Hindlimb muscle (tissue), 1 donor: ENCODE measurements at regions not wholly inside any gene's neighbourhood (a gene's known extent, or its start where the extent isn't known, plus 50 kb on each side); places are given as distances from the start of the nearest gene placed in this dataset.
A peak's percentile ranks its signal among the peaks of the same experiment; 100 is the strongest.
"Not testable (repeated sequence)": the region's sequence is repeated elsewhere in the genome, so short reads cannot be mapped to it uniquely, and the experiment has no call there.

Experiments used
- DNase-seq: peaks from one replicate; pipeline ENCODE4 v3.0.0-alpha.2; 2013

DNA sequence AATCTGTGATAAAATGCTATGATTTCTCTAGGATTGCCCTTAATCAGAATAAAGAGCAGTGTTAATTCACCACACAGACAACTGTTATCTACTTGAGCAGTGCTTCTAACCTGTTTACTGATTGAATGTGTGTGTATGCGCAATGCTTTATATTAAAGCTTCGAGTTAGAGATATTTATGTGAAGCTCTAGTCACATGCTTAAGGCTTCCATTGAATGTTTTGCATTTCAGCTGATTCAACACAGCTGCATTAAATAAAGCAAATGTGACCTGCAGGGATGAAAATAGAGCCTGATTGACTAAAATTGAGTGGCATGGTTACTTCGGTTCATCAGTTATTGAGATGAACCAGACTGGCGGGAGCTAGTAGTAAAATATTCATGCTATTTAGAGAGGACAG is 395.3 kb downstream of the JRKL start:
- no peak for DNase-seq

GRCh38 chr11:96794152-96794551 is 404.3 kb downstream of the JRKL start:
- no peak for DNase-seq

DNA sequence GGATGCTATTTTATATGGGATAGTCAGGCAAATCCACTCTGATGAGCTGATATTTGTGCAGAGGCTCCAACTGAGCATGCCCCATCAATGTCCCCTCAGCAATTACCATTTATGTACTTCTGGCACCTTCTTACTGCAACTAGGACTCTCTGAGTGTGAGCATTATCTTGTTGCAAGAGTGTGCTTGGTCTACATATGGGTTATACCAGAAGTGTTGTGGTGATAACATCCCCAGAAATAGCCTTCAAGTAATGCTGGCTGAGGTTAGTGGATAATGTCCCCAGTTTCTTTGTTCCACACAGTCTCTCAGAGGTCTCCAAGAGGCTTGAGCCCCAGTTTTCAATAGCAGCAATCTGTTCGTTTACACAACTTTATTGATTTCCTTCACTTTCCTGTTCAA is 408.6 kb downstream of the JRKL start:
- DNase-seq = no peak

GRCh38 chr11:96815236-96815635 is 425.4 kb downstream of the JRKL start:
- DNase-seq = no peak

GRCh38 chr11:96817482-96818399 is 427.9 kb downstream of the JRKL start:
- no peak for DNase-seq

DNA sequence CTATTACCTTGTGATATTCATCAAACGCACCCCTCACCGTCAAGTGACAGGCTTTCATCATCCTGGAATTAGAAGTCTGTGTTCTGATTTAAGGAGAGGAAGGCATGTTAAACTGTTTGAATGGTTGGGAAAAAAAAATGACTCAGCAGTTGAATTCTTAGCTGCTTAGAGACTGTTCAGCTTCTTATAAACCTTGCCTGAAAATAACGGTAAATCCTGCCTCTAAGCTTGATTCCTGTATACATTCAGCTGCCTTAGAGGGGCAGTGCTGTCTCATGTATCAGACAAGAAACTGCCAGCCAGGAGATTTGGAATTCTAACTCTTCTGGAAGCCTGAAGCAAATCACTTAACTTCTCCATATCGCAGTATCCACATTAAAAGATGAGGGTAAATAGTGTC is 437.4 kb downstream of the JRKL start:
- DNase-seq = peak; percentile 36

- DNase-seq = no peak
Observed at GRCh38 chr11:96841792-96842191, 452.0 kb downstream of the JRKL start.

GRCh38 chr11:96842731-96843130 is 452.9 kb downstream of the JRKL start:
- no peak for DNase-seq

GRCh38 chr11:96854425-96854824 is 464.6 kb downstream of the JRKL start:
- DNase-seq = no peak

- DNase-seq = not testable (repeated sequence)
Observed at GRCh38 chr11:96861722-96862121, 471.9 kb downstream of the JRKL start.

DNA sequence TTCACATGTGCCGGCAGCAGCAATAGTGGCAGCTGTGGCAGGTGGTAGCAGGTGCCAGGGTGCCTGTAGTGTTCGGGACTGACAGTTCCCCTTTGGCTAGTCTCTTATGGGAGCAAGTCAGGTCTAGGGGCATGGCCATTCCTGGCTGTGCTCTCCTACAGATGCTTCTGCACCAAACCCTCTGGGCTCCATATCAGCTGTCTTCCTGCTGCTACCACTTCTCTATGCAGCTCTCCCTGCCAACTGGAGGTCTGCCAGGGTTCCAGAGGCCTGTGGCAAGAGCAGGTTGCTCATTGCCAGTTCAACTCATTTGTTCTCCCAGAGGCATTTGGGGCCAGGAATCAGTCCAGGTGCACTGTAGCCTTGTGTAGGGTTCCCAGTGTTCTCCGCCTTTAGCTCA is 473.7 kb downstream of the JRKL start:
- DNase-seq = no peak

GRCh38 chr11:96865020-96865419 is 475.2 kb downstream of the JRKL start:
- no peak for DNase-seq

DNA sequence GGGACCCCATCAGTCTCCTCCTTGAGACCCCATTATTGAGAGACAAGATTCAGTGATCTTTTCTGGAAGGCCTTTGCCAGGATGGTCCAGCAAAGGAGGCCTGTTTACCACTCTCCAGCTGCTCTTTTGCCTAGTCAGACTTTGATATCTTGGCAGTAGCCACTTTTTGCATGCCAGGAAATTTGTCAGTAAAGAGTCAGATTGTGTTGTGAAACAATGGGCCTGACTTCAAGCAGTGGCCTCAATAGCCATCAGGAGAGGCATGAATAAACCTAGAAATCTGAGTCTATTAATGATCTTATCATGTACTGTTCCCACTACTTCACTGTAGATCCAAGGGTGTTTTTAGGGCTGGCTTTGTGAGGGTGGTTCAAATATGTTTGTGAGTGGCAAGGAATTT is 479.4 kb downstream of the JRKL start:
- no peak for DNase-seq

DNA sequence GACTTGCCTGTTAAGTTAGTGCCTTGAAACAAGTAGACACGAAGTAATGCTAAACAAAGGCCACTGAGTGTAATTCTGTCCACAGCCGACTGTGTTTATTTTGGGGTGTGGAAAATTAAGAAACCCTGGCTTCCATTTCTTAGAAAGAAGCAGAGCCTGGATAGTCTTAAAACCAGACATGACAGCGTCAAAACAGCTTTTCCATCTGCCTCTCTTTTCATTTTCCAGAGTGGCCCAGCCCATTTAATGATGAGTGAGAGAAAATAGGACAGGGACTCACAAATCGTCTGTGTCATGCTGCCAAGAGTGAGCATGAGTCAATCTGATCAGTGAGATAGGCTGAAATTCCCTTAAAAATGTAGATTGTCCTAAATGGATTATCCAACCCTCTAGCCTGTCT is 485.9 kb downstream of the JRKL start:
- DNase-seq = no peak

DNA sequence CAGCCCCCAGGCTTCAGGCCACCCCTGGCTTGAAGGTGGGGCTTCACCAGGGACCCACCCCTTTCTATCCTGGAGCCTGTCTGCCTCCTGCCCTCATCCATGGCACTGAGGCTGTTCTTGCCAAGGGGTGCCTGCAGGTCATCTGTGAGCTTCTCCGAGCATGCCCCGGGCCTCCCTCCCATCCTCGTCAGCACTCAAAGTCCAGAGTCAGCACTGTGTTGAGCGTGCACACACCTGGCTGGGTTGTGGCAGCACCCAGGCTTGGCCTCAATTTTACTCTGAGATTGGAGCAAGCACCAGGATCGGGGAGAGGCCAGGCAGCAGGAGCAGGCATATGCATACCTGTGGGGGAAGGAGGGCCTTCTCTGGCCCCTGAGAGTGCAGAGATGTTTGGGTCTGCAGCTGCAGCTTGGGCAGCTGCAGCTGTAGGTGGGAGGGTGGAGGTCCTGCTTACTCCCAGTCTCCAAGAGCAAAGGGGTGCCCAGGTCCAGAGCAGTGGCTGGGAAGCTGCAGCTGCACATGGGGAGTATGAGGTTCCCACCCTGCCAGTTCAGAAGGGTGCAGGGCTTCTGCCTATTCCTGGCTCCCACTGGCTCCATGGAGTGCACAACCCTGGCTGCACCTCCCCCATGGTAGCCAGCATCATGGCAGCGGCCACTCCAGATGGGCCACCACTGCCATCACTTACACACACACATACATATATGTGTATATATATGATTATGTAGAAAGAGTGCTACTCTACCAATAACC is 488.7 kb downstream of the JRKL start:
- no peak for DNase-seq

DNA sequence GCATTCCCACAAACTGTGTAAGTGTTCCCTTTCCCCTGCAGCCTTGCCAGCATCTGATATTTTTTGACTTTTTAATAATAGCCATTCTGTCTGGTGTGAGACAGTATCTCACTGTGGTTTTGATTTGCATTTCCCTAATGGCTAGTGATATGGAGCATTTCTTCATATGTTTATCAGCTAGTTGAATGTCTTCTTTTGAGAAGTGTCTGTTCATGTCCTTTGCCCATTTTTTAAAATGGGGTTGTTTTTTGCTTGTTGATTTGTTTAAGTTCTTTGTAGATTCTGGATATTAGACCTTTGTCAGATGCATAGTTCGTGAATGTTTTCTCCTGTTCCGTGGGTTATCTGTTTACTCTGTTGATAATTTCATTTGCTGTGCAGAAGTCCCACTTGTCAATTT is 492.8 kb downstream of the JRKL start:
- not testable (repeated sequence) for DNase-seq

- no peak for DNase-seq
Observed at GRCh38 chr11:96885405-96885804, 495.6 kb downstream of the JRKL start.

GRCh38 chr11:96885912-96886311 is 496.1 kb downstream of the JRKL start:
- DNase-seq = no peak

DNA sequence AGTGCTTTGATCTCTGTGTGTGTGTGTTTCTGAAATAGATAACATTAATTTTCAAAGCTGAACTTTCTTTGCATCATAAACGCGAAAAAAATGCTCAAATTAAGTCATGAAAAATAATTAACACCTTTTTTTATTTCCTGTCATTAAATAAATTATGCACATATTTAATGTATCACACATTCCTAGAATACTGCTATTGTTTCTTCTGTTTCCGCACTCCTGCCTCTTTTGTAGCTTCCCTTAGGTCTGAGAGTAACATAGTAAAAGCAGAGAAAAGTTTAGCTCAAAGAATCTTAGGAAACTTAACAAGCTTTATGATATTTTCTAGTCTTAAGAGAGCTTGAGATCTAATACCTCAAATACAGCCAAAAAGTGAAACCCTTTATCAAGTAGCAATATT is 504.2 kb downstream of the JRKL start:
- DNase-seq = no peak

DNA sequence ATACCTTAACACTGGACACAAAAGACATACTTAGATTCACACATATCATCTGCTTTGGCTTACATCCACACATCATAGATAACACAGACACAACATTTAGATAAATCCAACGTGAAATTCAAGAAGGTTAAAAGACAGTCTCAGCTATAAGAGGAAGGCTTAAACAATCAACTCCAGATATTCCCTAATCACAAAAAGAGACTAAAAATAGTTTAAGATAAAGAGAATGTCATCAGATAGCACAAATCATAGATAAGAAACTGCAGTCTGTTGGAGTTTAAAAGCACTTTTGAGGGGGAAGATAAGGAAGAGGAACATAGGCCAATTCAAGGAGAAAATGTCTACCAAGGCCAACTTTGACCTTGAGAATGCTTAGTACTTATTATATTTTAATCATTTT is 504.8 kb downstream of the JRKL start:
- no peak for DNase-seq

- DNase-seq = no peak
Observed at GRCh38 chr11:96899971-96900370, 510.2 kb downstream of the JRKL start.

- DNase-seq = no peak
Observed at GRCh38 chr11:96905143-96905542, 515.3 kb downstream of the JRKL start.

DNA sequence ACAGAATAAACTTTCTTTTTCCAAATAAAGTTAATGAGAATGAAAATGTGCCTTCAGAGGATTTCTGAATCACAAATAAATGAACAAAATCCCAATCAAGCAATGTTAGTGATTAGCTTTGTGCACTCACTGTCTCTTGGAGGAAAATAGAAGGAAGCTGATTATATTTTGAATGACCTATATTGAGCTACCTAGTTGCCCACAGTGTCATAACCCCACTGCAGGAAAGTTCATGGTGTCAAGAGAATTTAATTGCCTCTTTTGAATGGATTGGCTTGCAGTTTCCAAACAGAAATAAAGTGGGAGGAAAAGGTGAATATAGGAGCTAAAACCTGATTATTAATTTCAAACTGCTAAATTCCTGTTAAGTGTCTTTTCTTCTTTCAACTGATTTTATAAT is 515.9 kb downstream of the JRKL start:
- no peak for DNase-seq

GRCh38 chr11:96906476-96906875 is 516.7 kb downstream of the JRKL start:
- no peak for DNase-seq
